IPS-NIHi11 (cell line): ENCODE measurements at regions not wholly inside any gene's neighbourhood (a gene's known extent, or its start where the extent isn't known, plus 50 kb on each side); places are given as distances from the start of the nearest gene placed in this dataset.

ENCODE experiments used
- DNase-seq: peaks from one replicate; pipeline ENCODE4 v3.0.0; 2012; ENCODE audit warnings: mixed read lengths, low spot score

DNA sequence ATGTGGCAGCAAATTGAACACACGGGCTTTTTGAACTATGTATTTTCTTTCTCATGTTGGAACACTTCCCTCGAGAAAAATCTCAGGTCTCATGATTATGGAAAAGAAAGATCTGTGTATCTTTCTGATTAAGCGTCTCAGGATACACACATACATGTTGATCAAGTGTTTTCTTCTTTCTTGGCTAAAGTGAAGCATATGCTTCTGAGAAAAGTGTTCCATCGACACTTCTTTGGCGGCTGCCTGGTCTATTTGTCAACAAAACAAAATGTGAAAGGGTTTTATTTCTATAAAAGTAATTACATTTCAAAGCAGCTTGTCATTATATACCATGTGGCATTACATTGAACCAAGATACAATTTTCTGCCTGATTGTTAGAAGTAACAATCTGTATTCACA is 157.5 kb downstream of the DLEU7 start:
- DNase-seq, result no peak

DNA sequence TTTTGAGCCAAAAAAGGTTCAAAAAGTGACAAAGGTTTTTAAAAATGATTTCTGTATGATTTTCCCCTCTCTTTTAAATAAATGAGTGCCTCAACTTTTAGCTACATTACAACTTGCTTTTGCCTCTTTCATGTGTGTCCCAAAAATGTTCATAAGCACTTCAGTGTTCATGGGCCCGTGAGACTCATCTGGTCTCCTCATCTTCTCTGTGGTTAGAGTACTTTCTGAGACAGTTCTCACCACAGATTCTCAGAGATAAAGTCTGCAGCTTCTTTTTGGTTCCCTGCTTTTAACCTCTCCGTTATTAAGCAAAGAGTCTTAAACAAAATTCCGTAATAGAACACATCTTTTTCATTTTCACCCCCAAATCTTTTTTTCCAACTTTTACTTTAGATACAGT is 156.9 kb downstream of the DLEU7 start:
- no peak for DNase-seq

DNA sequence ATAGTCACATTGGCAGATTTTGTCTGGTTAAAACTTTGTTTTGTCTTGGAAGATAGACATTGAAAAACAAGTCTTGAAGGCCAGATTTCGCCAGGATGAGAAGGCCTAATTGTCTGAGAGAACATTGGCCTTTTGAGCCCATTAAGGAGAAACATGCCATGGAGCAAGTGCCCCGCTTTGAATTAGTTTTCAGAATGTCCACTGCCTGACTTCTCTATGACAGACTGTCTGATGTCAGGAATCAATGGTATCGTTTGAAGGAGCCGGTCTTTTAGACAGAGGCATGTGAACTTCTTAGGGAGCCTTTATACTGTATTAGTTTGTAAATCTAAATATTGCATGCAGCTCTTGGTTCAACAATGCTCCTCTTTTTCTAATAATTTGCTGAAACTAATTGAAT is 155.9 kb downstream of the DLEU7 start:
- DNase-seq, result no peak

DNA sequence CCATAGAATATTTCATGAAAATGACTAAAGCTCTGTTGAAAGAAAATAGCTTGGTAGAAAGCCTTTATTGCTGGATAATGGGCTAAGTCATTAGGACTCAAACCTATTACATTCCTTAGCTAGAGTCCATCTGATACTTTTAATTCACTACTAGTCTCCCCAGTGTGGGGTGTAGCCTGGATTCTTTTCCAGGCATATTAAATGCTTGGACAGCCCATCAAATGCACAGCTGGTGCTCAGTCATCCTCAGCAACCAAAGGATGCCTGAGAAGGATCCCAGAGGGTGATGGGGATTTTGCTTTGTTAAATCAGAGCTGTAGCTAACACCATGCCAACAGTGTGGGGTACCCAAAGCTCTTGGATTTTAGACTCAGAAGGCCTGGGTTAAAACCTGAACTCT is 153.5 kb downstream of the DLEU7 start:
- no peak for DNase-seq

DNA sequence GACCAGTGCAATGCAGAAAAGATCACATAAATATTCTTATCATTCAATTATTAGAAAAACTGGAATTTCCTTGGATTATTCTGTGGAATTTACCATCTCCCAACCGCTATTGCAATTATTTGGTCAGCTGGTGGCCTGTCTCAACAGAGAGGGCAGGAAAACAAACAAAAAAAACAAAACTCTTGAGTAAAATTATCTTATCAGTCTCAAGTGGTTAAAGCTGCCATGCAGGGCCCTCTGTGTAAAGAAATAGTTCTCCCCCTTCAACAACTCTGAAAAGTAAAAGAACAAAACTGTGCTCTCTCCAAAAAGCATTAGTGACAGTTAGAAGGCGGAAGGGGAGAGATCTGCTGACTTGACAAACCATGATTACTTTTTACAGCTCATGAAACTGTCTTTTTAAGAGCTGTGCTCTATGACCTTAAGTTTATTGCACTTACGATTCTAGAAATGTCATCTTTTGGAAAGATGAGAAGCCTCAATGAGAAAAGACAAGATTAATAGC is 152.3 kb downstream of the DLEU7 start:
- DNase-seq, result no peak

DNA sequence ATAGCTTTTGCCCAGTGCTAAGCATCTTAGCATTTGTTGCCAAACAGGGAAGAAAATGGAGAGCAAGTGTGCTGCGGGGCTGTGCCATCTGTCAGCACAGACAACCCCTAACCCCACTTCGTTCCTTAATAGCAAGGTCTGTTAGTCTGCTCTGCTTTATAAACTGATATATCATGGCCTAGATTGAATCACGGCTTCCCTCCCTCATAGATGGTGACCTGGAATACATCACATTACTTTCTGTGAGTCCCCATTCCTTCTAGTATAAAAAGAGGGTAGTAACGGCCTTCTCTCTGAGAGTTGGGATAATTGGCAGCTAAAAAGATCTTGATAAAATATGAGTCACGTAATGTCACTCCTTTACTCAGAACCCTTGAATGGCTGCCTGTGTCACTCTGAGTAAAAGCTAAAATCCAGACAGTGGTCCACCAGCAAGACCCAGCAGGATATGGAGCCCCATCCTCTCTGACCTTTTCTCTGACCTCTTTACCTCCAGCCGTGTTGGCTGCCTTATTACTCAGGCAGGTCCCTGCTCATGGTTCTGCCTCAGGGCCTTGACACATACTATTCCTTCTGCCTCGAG is 151.7 kb downstream of the DLEU7 start:
- no peak for DNase-seq

GRCh38 chr13:50692396-50692915 is 151.0 kb downstream of the DLEU7 start:
- DNase-seq, result no peak

DNA sequence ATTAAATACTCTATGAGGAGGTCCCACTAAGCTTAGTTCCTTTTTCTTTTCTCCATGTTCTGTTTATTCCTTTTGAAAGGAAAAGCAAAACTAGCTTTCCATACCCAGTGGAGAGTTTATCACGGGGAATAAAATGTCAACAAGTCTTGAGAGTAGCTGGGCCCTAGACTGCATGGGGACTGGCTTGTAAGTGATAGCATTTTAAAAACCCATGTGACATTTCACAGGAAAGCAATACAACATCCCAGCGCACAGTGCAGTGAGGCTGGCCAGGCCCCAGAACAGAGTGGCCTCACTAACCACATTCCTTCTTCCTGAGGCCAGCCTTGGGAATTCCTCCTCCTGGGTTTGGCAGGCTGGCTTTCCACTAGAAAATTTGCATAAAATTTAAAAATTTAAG is 149.8 kb downstream of the DLEU7 start:
- no peak for DNase-seq

DNA sequence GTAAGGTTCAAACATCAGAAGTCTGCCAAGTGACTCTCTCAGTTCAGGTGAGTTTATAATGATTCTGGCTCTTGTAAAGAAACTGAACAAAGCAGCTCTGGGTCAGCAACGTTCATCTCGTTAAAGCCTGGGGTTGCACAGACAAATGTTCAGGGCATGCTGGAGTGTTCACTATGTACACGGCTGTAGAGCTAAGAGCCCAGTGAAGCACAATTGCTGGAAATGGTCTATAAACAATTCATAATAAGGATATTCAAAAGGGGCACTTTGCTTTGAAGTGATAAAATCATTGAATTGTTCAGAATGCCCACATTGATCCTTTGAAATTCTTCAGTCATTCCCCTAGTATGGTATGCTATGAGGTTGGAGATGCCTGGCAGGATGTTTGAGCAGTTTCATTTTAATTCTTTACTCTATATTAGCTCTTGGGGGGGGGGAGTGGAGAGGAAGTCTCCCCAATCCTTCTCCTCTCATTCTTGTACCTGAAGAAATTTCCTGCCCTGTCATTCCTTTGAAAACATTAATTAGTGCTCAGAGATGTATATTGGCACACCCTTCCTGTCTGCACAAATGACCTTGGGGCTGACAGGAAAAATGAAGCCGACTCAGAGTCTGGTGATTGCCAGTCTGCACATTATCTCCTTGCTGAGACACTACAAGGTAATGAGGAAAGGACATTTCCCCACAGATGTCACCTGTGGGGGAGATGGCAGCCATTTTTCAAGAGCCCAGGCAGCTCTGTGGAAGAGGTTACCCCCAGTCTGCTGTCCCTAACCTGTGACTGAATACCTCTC is 145.5 kb downstream of the DLEU7 start:
- DNase-seq, result no peak

GRCh38 chr13:50699874-50700663 is 143.4 kb downstream of the DLEU7 start:
- DNase-seq, result peak; percentile 18

- DNase-seq, result no peak
Measured at GRCh38 chr13:50700664-50701305, 142.7 kb downstream of the DLEU7 start.

- DNase-seq, result no peak
Measured at GRCh38 chr13:50701469-50701868, 142.0 kb downstream of the DLEU7 start.

DNA sequence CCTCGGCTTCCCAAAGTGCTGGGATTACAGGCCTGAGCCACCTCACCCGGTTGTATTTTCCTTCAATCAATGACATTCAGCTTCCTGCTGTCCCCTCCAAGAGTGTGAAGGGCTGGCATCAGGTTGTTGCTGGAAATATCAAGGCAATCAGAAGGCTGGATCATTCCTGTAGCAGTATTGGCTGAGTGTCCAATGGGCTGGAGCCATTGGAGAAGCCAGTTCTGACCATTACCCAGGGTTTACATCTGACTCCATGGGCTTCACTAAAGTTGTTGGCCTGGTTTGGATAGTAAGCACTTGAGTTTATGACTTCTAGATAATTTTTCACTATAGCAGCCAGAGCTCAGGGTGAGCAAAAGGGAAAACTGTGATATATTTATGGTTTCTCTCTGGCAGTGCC is 137.0 kb downstream of the DLEU7 start:
- DNase-seq, result no peak

GRCh38 chr13:50707628-50708027 is 135.9 kb downstream of the DLEU7 start:
- no peak for DNase-seq

DNA sequence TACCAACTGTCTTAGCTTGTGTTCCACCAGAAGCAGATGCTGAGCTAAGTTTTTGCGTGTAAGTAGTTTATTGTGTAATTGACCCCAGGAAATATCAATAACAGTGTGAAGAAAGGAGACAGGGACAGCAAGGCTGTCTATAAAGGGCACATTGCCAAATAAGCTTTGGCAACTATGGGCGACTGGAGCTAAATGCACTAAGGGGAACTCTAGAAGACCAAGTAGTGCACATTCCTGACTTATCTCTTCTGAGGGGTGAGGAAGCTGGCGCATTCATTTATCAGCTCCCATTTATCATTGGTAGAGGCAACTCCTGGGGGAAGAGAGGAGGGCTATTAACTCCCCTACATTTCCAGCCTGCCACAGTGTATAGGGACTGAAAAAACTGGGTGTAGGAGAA is 135.0 kb downstream of the DLEU7 start:
- no peak for DNase-seq

- DNase-seq, result no peak
Measured at GRCh38 chr13:50709058-50709457, 134.4 kb downstream of the DLEU7 start.

DNA sequence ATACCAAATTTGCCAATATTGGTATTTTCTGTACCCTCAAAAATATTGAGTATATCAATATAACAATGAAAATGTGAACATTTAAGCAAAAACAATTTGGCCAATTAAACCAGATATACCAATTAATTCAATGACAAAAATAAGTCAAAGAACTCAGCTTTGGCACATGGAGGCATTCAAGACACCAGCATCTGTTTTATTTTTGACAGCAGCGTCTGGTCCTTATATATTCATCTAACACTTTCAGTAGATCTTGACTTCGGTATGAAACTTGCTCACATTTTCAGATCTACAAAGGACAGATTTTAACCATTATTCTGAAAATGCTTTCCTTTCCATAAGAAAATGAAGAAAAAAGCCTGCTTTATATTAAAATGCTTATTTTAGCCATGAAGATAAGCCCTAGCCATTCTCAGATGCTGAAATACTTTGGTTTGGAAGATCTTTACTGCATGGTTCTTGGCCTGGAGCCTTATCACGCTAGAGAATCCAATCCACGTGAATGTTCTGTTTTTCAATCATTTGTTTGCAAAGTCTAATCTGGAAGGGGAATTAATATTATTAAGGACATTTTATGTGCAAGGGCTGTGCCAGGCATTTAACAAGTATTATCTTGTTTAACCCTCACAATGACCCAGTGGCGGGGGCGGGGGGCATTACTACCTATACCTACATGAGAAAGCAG is 132.2 kb downstream of the DLEU7 start:
- DNase-seq, result no peak

DNA sequence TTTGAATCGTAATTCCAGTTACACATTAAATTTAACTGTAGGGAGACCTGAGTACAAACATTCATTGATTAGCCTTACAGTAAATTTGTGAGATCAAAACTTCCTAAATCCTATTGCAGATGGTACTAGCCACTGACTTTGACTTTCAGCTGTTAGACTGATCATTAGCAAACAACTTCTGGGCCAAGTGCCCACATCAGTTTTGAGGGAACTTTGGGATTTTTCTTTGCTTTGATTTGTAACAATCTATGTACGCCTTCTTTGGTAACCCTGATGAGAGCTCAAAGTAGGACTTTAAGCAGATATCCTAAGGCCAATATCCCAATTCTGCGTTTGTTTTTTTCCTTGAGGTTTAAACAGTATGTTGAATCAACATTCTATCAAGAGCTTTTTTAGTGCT is 131.5 kb downstream of the DLEU7 start:
- DNase-seq, result no peak

DNA sequence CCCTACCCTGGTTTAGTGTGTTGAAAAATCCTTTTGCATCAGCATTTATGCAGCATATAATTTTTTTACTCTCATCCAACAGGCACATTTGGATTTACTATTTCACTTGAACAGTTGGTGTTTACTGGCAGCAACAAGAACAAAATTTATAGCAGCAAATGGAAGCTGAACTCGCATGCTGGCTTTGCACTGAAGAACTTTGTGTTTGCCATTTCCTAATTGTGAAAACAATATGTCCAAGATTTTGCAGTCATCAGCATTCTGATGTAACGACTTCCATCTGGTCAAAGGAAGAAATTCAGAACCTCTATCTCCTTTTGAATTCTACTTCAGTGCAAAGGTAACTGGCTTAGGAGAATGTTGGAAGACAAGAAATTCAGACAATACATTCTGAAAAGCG is 131.0 kb downstream of the DLEU7 start:
- no peak for DNase-seq

DNA sequence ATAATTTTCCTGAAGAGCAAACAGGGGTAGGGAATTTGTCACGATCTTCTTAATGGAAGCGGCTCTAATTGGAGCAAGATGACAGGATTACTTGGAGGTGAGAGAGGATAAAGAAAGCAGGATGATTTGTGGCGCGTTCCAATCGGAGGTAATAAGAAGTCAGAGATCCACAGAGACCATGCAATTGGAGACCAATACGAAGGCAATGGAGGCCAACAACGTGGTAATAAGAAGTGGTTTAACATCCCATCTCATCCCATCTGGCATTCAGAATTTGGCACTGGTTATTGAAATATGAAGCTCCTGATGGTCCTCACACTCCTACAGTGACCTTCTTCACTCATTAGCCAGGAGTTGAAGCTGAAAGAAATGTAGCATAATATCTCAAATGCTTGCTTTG is 130.6 kb downstream of the DLEU7 start:
- no peak for DNase-seq

DNA sequence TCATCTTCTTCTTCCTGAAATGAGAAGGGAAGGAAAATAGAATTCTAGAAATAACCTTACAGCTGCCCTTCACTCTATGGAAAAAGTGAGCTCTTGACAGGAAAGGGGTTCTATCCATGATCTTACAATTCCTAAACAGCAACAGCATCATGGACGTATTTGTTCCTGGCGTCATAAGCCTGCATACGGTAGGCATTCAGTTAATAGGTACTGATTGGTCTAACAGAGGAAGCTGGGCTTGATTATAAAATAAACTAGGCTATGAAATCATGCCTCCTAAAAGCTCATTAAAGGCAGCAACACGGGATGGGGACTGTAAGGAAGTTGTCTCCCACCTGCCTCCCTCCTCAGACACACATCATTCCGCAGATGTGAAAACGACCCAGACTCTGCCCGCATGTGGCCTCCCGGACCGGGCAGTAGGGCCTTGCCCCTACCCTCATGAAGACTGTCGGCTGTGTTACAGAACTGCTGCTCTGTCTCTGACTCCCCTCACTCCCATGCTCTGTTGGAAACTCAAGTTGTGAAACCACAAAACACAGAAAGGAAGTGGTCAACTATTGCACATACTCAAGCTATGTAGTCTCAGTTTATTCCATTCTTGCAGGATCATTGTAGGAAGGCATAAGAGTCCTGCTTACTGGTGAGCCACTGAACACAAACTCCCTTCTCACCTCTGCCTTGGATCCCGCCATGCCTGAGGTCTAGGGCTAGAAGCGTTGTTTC is 129.8 kb downstream of the DLEU7 start:
- DNase-seq, result no peak
